Activated CD4-positive, alpha-beta T cell treated with anti-CD3 and anti-CD28 coated beads for 24 hours (primary cell): ENCODE measurements at regions not wholly inside any gene's neighbourhood (a gene's known extent, or its start where the extent isn't known, plus 50 kb on each side); places are given as distances from the start of the nearest gene placed in this dataset.
"Not testable (repeated sequence)": the region's sequence is repeated elsewhere in the genome, so short reads cannot be mapped to it uniquely, and the experiment has no call there.

ENCODE experiments used
- DNase-seq, 2 donors: peaks; one replicate each; pipeline ENCODE4 v3.0.0-alpha.2; 2020; ENCODE audit warnings: low read depth in 2 of 2

DNA sequence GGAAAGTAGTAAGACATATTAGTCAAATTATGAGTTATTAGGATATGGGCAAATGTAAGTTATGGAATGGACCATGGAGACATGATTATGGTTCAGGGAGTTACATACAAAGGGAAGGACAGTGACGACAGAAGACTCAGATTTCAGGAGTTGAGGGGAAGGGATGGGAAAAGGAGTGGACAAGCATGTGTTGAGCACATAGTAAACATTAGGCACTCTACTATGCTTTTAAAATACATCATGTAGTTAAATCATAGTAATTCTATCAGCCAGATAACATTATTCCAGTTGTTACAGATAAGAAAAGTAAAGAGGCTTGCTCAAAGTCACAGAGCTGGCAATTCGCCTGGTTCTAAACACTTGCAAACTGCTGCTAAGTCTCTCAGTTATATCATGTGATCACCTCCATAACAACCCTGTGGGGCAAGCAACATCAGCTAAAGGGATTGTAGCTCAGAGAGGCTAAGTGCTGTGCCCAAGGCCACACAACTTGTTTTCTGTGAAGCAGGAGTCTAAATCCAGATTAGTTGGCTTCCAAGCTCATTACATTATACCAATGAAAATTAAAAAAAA is 115.2 kb upstream of the MDFIC start:
- no peak for DNase-seq

- DNase-seq: no peak
These were observed 109.3 kb upstream of the MDFIC start for GRCh38 chr7:114812570-114812969.

DNA sequence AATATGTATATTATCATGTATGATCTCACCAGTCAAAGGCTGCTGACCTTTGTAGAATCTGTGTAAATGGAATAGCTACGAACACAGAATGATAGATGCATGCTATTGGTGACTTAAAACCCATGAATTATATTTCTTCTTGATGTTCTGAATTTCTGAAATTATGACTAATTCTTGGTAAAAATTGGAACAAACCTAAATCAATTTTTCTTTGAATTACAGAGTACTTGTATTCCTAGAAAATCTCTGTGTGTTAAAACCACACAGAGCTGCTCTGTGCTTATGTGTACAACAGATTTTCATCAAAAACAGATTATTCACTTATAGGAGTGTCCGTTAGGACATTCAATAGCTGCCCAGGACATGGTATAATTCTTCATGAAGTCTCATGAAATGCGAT is 108.3 kb upstream of the MDFIC start:
- no peak for DNase-seq

GRCh38 chr7:114817036-114817435 is 104.9 kb upstream of the MDFIC start:
- DNase-seq: not testable (repeated sequence)

- no peak for DNase-seq
These were observed 103.4 kb upstream of the MDFIC start for GRCh38 chr7:114818501-114818900.

- no peak for DNase-seq
These were observed 102.1 kb upstream of the MDFIC start for GRCh38 chr7:114819616-114820362.

GRCh38 chr7:114821030-114821900 is 100.6 kb upstream of the MDFIC start:
- no peak for DNase-seq

GRCh38 chr7:114822131-114822530 is 99.8 kb upstream of the MDFIC start:
- no peak for DNase-seq

- DNase-seq: no peak
These were observed 99.0 kb upstream of the MDFIC start for GRCh38 chr7:114822844-114823243.

- no peak for DNase-seq
These were observed 98.6 kb upstream of the MDFIC start for GRCh38 chr7:114823290-114823689.

GRCh38 chr7:114825423-114825951 is 96.4 kb upstream of the MDFIC start:
- DNase-seq: peak; percentile 31 to 35

DNA sequence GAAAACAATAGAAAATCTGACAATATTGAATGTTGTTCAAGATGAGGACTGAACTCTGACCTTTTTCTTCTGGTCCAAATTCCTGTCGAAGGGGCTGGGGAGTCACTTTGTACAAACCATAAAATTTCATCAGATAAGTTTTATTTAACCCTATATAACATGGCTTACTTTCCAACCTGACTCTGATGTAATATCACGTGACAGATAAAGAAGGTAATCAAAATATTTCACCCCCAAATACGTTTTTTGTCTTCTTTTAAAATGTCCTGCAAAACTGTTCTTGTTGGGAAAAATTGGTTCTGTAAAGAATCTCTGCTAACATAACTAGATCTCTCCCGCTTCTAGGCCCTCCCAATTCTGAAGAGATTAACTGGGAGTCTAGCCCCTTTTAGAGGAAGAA is 90.9 kb upstream of the MDFIC start:
- no peak for DNase-seq

DNA sequence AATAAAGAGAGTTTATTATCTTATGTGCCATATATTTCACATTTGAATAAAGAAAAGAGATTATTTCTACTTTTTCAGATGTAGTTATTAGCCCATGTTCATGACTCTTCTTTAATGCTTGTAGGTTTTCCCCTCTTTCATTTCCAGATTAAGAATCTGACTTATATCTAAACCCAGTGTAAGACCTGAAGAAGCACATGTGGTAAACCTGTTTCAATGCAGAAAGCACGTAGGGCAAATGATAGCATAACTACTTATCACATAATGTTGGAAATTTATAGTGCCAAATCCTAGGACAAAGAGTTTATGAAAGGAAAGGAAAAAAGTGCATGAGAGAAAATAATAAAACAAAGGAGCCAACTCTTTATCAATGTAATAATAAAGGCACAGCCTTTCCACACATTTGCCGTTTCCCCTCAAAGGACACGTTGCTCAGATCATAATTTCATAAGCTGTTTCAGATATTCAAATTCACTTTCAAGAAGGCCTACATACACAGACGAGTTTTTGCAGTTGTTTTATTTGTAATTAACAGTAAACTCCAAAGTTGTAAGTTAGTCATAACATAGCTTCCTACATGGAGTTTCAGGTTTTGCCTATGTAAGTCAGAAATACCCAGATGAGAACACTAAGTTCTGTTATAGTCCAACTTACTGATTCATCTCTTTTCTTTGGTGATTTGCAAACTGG is 88.8 kb upstream of the MDFIC start:
- no peak for DNase-seq

- no peak for DNase-seq
These were observed 86.6 kb upstream of the MDFIC start for GRCh38 chr7:114835303-114835702.

DNA sequence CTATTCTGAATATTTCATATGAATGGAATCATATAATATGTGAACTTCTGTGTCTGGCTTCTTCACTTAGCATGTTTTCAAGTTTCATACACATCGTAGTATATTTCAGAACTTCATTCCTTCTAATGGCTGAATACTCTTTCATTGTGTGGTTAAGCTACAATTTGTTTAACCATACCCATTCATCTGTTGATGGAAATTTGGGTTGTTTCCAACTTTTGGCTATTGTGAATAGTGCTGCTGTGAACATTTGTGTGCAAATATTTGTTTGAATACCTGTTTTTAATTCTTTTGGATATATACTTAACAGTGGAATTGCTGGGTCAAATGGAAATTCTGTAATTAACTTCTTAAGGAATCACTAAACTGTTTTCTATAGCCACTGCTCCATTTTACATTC is 86.0 kb upstream of the MDFIC start:
- no peak for DNase-seq

GRCh38 chr7:114842551-114843065 is 79.3 kb upstream of the MDFIC start:
- no peak for DNase-seq

DNA sequence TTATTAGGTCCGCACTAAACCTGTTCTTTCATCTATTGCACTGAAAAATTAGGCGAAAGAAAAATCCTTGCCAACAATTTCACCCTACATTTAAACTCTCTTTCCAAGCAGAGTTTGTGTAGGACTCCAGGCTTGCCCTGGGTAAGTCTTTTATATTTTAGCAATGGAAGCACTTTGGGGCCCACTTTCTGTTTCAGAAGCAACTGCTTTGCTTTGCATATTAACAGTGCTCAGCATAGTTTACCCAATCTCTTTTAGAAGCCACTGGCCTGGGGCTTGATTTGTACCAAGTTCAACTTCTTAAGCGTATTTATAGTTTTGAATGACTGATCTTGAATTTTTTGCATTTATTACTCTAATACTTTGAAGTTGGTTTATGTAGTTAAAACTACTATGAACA is 78.8 kb upstream of the MDFIC start:
- no peak for DNase-seq

GRCh38 chr7:114851406-114852061 is 70.4 kb upstream of the MDFIC start:
- DNase-seq: no peak

GRCh38 chr7:114852293-114852692 is 69.6 kb upstream of the MDFIC start:
- no peak for DNase-seq

DNA sequence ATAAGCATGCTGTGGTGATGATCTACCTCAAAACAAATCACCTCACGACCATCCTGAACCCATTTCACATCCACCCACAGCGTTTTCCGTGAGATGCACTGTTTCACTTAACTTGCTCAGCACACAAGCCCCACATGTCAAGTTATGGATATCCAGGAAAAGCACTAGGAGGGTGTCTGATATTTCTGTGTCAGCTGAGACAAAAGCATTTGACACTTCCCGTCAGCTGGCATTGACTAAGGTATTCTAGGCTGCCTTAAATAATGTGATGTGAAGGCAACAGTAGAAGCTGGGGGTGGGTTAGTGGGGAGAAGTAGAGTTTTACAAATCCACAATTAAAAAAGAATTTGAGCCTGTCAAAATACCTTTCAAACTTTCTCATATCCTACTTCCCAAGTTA is 68.7 kb upstream of the MDFIC start:
- no peak for DNase-seq

GRCh38 chr7:114854369-114854768 is 67.5 kb upstream of the MDFIC start:
- DNase-seq: no peak
